Adipocyte (in vitro differentiated cells): ENCODE measurements at regions not wholly inside any gene's neighbourhood (a gene's known extent, or its start where the extent isn't known, plus 50 kb on each side); places are given as distances from the start of the nearest gene placed in this dataset.

ENCODE experiments used
- DNase-seq: peaks from one replicate; pipeline ENCODE4 v3.0.0-alpha.2; 2015; ENCODE audit warnings: low read depth
- H3K27me3 ChIP-seq: replicated peaks from 2 replicates; pipeline ENCODE4 v1.7.0; 2013; ENCODE audit warnings: mild to moderate bottlenecking, low read length, moderate library complexity; ENCODE audit not compliant: control insufficient read depth, insufficient read depth
- H3K36me3 ChIP-seq: 2 replicates; pipeline ENCODE4 v1.7.0; 2013; ENCODE audit warnings: low read length, mild to moderate bottlenecking, moderate library complexity; ENCODE audit not compliant: control insufficient read depth, insufficient read depth, severe bottlenecking
- H3K4me1 ChIP-seq: 2 replicates; pipeline ENCODE4 v1.7.0; 2013; ENCODE audit warnings: mild to moderate bottlenecking, low read length, moderate library complexity; ENCODE audit not compliant: control insufficient read depth, insufficient read depth
- H3K4me3 ChIP-seq: 2 replicates; pipeline ENCODE4 v1.7.0; 2013; ENCODE audit warnings: mild to moderate bottlenecking, low read length, moderate library complexity
- H3K9ac ChIP-seq: 2 replicates; pipeline ENCODE4 v1.7.0; 2013; ENCODE audit warnings: mild to moderate bottlenecking, low read length, moderate library complexity
- H3K9me3 ChIP-seq: 2 replicates; pipeline ENCODE4 v1.7.0; 2013; ENCODE audit warnings: mild to moderate bottlenecking, low read length, moderate library complexity; ENCODE audit not compliant: control insufficient read depth

GRCh38 chr11:45472716-45473317 lies 186.7 kb upstream of the SYT13 start:
- peaks cover 26% of the 10 kb centered on the region for H3K4me1 ChIP-seq
- H3K36me3 ChIP-seq: no peaks in the 10 kb centered on the region
- H3K9me3 ChIP-seq: peaks cover 5% of the 10 kb centered on the region
- peaks cover 25% of the 10 kb centered on the region for H3K27me3 ChIP-seq
- no peak overlapping the region for H3K4me3 ChIP-seq
- no peak overlapping the region for H3K9ac ChIP-seq
- no peak for DNase-seq

- Histone ChIP-seq H3K4me3 (no peak overlapping the region), H3K9ac (no peak overlapping the region), H3K4me1 (peaks cover 26% of the 10 kb centered on the region), H3K27me3 (peaks cover 15% of the 10 kb centered on the region), H3K36me3 (no peaks in the 10 kb centered on the region), H3K9me3 (no peaks in the 10 kb centered on the region)
- no peak for DNase-seq
Observed at GRCh38 chr11:45471266-45471665, 185.1 kb upstream of the SYT13 start.

GRCh38 chr11:45470794-45471167 lies 184.6 kb upstream of the SYT13 start:
- Histone ChIP-seq H3K4me3 (no peak overlapping the region), H3K9ac (peak overlapping the region; percentile 58), H3K27me3 (peaks cover 15% of the 10 kb centered on the region), H3K4me1 (peaks cover 26% of the 10 kb centered on the region), H3K9me3 (no peaks in the 10 kb centered on the region), H3K36me3 (no peaks in the 10 kb centered on the region)
- DNase-seq: no peak

GRCh38 chr11:45470151-45470793 lies 184.1 kb upstream of the SYT13 start:
- H3K4me3 ChIP-seq: no peak overlapping the region
- no peaks in the 10 kb centered on the region for H3K36me3 ChIP-seq
- peak; percentile 32 for DNase-seq
- H3K9ac ChIP-seq: peak overlapping the region; percentile 58
- peaks cover 26% of the 10 kb centered on the region for H3K4me1 ChIP-seq
- H3K27me3 ChIP-seq: peaks cover 15% of the 10 kb centered on the region
- no peaks in the 10 kb centered on the region for H3K9me3 ChIP-seq

- Histone ChIP-seq H3K4me1 (peaks cover 26% of the 10 kb centered on the region), H3K36me3 (no peaks in the 10 kb centered on the region), H3K4me3 (no peak overlapping the region), H3K9ac (no peak overlapping the region), H3K9me3 (no peaks in the 10 kb centered on the region), H3K27me3 (peaks cover 17% of the 10 kb centered on the region)
- DNase-seq: peak; percentile 17
Observed at GRCh38 chr11:45468267-45468856, 182.2 kb upstream of the SYT13 start.

GRCh38 chr11:45463541-45463940 lies 177.4 kb upstream of the SYT13 start:
- H3K27me3 ChIP-seq: peaks cover 40% of the 10 kb centered on the region
- H3K4me3 ChIP-seq: no peak overlapping the region
- no peaks in the 10 kb centered on the region for H3K36me3 ChIP-seq

GRCh38 chr11:45461514-45461913 lies 175.4 kb upstream of the SYT13 start:
- DNase-seq: no peak

More at GRCh38 chr11:45463541-45463940, 177.4 kb upstream of the SYT13 start:
- H3K9me3 ChIP-seq: no peaks in the 10 kb centered on the region
- DNase-seq: no peak
- H3K9ac ChIP-seq: no peak overlapping the region
- H3K4me1 ChIP-seq: peaks cover 8% of the 10 kb centered on the region

GRCh38 chr11:45459491-45459890 lies 173.3 kb upstream of the SYT13 start:
- Histone ChIP-seq H3K36me3 (no peaks in the 10 kb centered on the region), H3K9ac (no peak overlapping the region), H3K9me3 (peaks cover 6% of the 10 kb centered on the region), H3K27me3 (peaks cover 38% of the 10 kb centered on the region), H3K4me1 (peaks cover 28% of the 10 kb centered on the region), H3K4me3 (no peak overlapping the region)
- DNase-seq: no peak

More at GRCh38 chr11:45461514-45461913, 175.4 kb upstream of the SYT13 start:
- H3K4me3 ChIP-seq: no peak overlapping the region
- H3K4me1 ChIP-seq: peaks cover 17% of the 10 kb centered on the region
- peaks cover 40% of the 10 kb centered on the region for H3K27me3 ChIP-seq
- no peak overlapping the region for H3K9ac ChIP-seq
- no peaks in the 10 kb centered on the region for H3K36me3 ChIP-seq
- no peaks in the 10 kb centered on the region for H3K9me3 ChIP-seq

- Histone ChIP-seq H3K4me1 (peaks cover 28% of the 10 kb centered on the region), H3K4me3 (no peak overlapping the region), H3K36me3 (no peaks in the 10 kb centered on the region), H3K9ac (no peak overlapping the region), H3K9me3 (peaks cover 6% of the 10 kb centered on the region), H3K27me3 (peaks cover 29% of the 10 kb centered on the region)
- DNase-seq: no peak
Observed at GRCh38 chr11:45458269-45458668, 172.1 kb upstream of the SYT13 start.

- peak; percentile 86 for DNase-seq
Observed at GRCh38 chr11:45457649-45458048, 171.5 kb upstream of the SYT13 start.

GRCh38 chr11:45456686-45457085 lies 170.5 kb upstream of the SYT13 start:
- H3K4me1 ChIP-seq: peaks cover 33% of the 10 kb centered on the region
- no peaks in the 10 kb centered on the region for H3K36me3 ChIP-seq
- H3K27me3 ChIP-seq: peaks cover 18% of the 10 kb centered on the region
- no peak overlapping the region for H3K9ac ChIP-seq
- H3K9me3 ChIP-seq: peaks cover 6% of the 10 kb centered on the region
- DNase-seq: no peak
- H3K4me3 ChIP-seq: no peak overlapping the region

More at GRCh38 chr11:45457649-45458048, 171.5 kb upstream of the SYT13 start:
- no peak overlapping the region for H3K9ac ChIP-seq
- peaks cover 24% of the 10 kb centered on the region for H3K27me3 ChIP-seq
- H3K36me3 ChIP-seq: no peaks in the 10 kb centered on the region
- peaks cover 6% of the 10 kb centered on the region for H3K9me3 ChIP-seq
- peaks cover 28% of the 10 kb centered on the region for H3K4me1 ChIP-seq
- H3K4me3 ChIP-seq: no peak overlapping the region
